COR-L47 (cell line): ENCODE measurements at regions not wholly inside any gene's neighbourhood (a gene's known extent, or its start where the extent isn't known, plus 50 kb on each side); places are given as distances from the start of the nearest gene placed in this dataset.
"Not testable (repeated sequence)": the region's sequence is repeated elsewhere in the genome, so short reads cannot be mapped to it uniquely, and the experiment has no call there.

ENCODE experiments used
- DNase-seq: peaks from one replicate; lab custom pipeline; 2025; lab: John Stamatoyannopoulos, UW

- DNase-seq, result not testable (repeated sequence)
Measured at GRCh38 chr11:100409267-100409666, 277.8 kb upstream of the ARHGAP42 start.

- no peak for DNase-seq
Measured at GRCh38 chr11:100419518-100419917, 267.6 kb upstream of the ARHGAP42 start.

GRCh38 chr11:100434821-100435641 lies 252.1 kb upstream of the ARHGAP42 start:
- DNase-seq, result peak; percentile 6

GRCh38 chr11:100438376-100438775 lies 248.7 kb upstream of the ARHGAP42 start:
- DNase-seq, result no peak

GRCh38 chr11:100441086-100441485 lies 246.0 kb upstream of the ARHGAP42 start:
- DNase-seq, result no peak

- DNase-seq, result no peak
Measured at GRCh38 chr11:100442017-100442416, 245.1 kb upstream of the ARHGAP42 start.

- peak; percentile 92 for DNase-seq
Measured at GRCh38 chr11:100445231-100445735, 241.8 kb upstream of the ARHGAP42 start.

- not testable (repeated sequence) for DNase-seq
Measured at GRCh38 chr11:100451801-100452460, 235.2 kb upstream of the ARHGAP42 start.

GRCh38 chr11:100459811-100460210 lies 227.3 kb upstream of the ARHGAP42 start:
- DNase-seq, result no peak

- no peak for DNase-seq
Measured at GRCh38 chr11:100460426-100460825, 226.7 kb upstream of the ARHGAP42 start.

- DNase-seq, result no peak
Measured at GRCh38 chr11:100467821-100468508, 219.1 kb upstream of the ARHGAP42 start.

GRCh38 chr11:100469835-100470234 lies 217.3 kb upstream of the ARHGAP42 start:
- DNase-seq, result no peak

GRCh38 chr11:100472727-100473389 lies 214.2 kb upstream of the ARHGAP42 start:
- DNase-seq, result no peak

- DNase-seq, result no peak
Measured at GRCh38 chr11:100473390-100473740, 213.7 kb upstream of the ARHGAP42 start.

GRCh38 chr11:100484948-100485347 lies 202.1 kb upstream of the ARHGAP42 start:
- no peak for DNase-seq

- DNase-seq, result no peak
Measured at GRCh38 chr11:100498780-100499179, 188.3 kb upstream of the ARHGAP42 start.

- DNase-seq, result no peak
Measured at GRCh38 chr11:100501450-100501849, 185.6 kb upstream of the ARHGAP42 start.

GRCh38 chr11:100512475-100512874 lies 174.6 kb upstream of the ARHGAP42 start:
- peak; percentile 19 for DNase-seq

GRCh38 chr11:100515087-100515486 lies 172.0 kb upstream of the ARHGAP42 start:
- DNase-seq, result no peak

GRCh38 chr11:100525197-100525596 lies 161.9 kb upstream of the ARHGAP42 start:
- no peak for DNase-seq

GRCh38 chr11:100525635-100526034 lies 161.5 kb upstream of the ARHGAP42 start:
- DNase-seq, result no peak

- no peak for DNase-seq
Measured at GRCh38 chr11:100528872-100529416, 158.1 kb upstream of the ARHGAP42 start.
